NCI-H226 (cell line): ENCODE measurements at regions not wholly inside any gene's neighbourhood (a gene's known extent, or its start where the extent isn't known, plus 50 kb on each side); places are given as distances from the start of the nearest gene placed in this dataset.
"Not testable (repeated sequence)": the region's sequence is repeated elsewhere in the genome, so short reads cannot be mapped to it uniquely, and the experiment has no call there.

Experiments used
- DNase-seq: peaks from one replicate; pipeline ENCODE4 v3.0.0-alpha.2; 2015

- no peak for DNase-seq
Measured at GRCh38 chr14:28157289-28157869, 609.2 kb upstream of the FOXG1 start.

- DNase-seq, result no peak
Measured at GRCh38 chr14:28157887-28158791, 608.4 kb upstream of the FOXG1 start.

- no peak for DNase-seq
Measured at GRCh38 chr14:28161040-28161439, 605.5 kb upstream of the FOXG1 start.

- DNase-seq, result no peak
Measured at GRCh38 chr14:28163233-28163632, 603.4 kb upstream of the FOXG1 start.

GRCh38 chr14:28163897-28164296 lies 602.7 kb upstream of the FOXG1 start:
- DNase-seq, result no peak

- DNase-seq, result not testable (repeated sequence)
Measured at GRCh38 chr14:28187902-28188830, 578.4 kb upstream of the FOXG1 start.

- DNase-seq, result no peak
Measured at GRCh38 chr14:28196878-28197277, 569.7 kb upstream of the FOXG1 start.

GRCh38 chr14:28220391-28220790 lies 546.2 kb upstream of the FOXG1 start:
- no peak for DNase-seq

GRCh38 chr14:28240909-28241308 lies 525.7 kb upstream of the FOXG1 start:
- no peak for DNase-seq

GRCh38 chr14:28242895-28243294 lies 523.7 kb upstream of the FOXG1 start:
- DNase-seq, result no peak

- no peak for DNase-seq
Measured at GRCh38 chr14:28243600-28243999, 523.0 kb upstream of the FOXG1 start.

GRCh38 chr14:28245216-28245615 lies 521.4 kb upstream of the FOXG1 start:
- no peak for DNase-seq

- no peak for DNase-seq
Measured at GRCh38 chr14:28247491-28247890, 519.1 kb upstream of the FOXG1 start.

- not testable (repeated sequence) for DNase-seq
Measured at GRCh38 chr14:28252124-28252523, 514.5 kb upstream of the FOXG1 start.

- DNase-seq, result no peak
Measured at GRCh38 chr14:28254768-28255167, 511.8 kb upstream of the FOXG1 start.

GRCh38 chr14:28264306-28264705 lies 502.3 kb upstream of the FOXG1 start:
- DNase-seq, result no peak

- DNase-seq, result no peak
Measured at GRCh38 chr14:28272270-28272669, 494.3 kb upstream of the FOXG1 start.

- DNase-seq, result no peak
Measured at GRCh38 chr14:28280530-28280929, 486.1 kb upstream of the FOXG1 start.

- no peak for DNase-seq
Measured at GRCh38 chr14:28280997-28281598, 485.5 kb upstream of the FOXG1 start.

GRCh38 chr14:28284546-28285300 lies 481.9 kb upstream of the FOXG1 start:
- no peak for DNase-seq

- DNase-seq, result no peak
Measured at GRCh38 chr14:28294834-28295440, 471.6 kb upstream of the FOXG1 start.

GRCh38 chr14:28297559-28297958 lies 469.0 kb upstream of the FOXG1 start:
- no peak for DNase-seq
